ENCODE measurements at regions not wholly inside any gene's neighbourhood (a gene's known extent, or its start where the extent isn't known, plus 50 kb on each side); places are given as distances from the start of the nearest gene placed in this dataset.

DNA sequence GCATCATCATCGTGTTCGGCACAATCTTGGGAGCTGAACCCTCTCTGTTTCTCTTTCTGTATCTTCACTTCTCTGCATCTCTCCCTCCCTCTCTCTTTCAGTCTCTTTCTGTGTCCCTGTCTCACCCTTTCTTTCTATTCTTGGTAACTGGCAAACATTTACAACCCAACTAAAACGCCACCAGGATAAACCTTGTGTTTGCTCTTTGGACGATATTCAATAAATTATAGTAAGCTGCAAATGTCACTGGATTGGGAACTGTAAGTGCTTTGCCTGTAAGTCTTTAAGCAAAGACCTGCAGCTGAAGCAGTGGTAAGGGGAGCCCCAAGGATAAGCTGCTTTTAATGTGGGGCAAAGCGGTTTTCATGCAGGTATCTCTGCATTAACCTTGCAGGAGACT is 558.0 kb upstream of the MKI67 start:
- no peak for ATAC-seq
- Histone ChIP-seq H3K9ac (ENCODE audit: insufficient read depth, low read depth, low read length) (no peak overlapping the region), H3K9me3 (ENCODE audit: low read length) (no peaks in the 10 kb centered on the region), H3K4me3 (replicated peaks in 1 of 3; ENCODE audit: insufficient read depth in 1 of 3, low read depth in 2 of 3, low read length in 3 of 3) (no peak overlapping the region), H4K20me1 (ENCODE audit: insufficient read depth, low read length) (no peaks in the 10 kb centered on the region), H3K4me2 (ENCODE audit: low read depth, low read length) (no peak overlapping the region), H3K27me3 (ENCODE audit: control insufficient read depth in 1 of 2, insufficient read depth in 2 of 2, low read length in 2 of 2) (peaks cover 0 to 36% of the 10 kb centered on the region in 2 experiments; a peak in 3 of 5 replicates), H3K36me3 (replicated peaks in 1 of 2; ENCODE audit: control insufficient read depth in 1 of 2, insufficient read depth in 2 of 2, low read length in 2 of 2) (no peaks in the 10 kb centered on the region), H3K79me2 (ENCODE audit: insufficient read depth, low read length) (no peaks in the 10 kb centered on the region), H3K27ac (ENCODE audit: extremely low read length, insufficient read depth, low read length) (no peak overlapping the region), H3K4me1 (ENCODE audit: insufficient read depth, low read length) (no peaks in the 10 kb centered on the region), H2AFZ (ENCODE audit: low read length) (no peak overlapping the region)
- intact Hi-C loops (cut with micrococcal nuclease; ENCODE audit: unreplicated experiment) = no loop called here
- FAIRE-seq = no peak
- ChIA-PET POLR2A (no interaction called here), CTCF (ENCODE audit: low intra/inter-chr PET ratio, low total read pairs) (no interaction called here)
- no TSS peak for BruUV-seq (replicated peaks)
- no peak for DNase-seq (ENCODE audit: low spot score)
- WGBS (ENCODE audit: low lambda C conversion rate) = 0% methylated on average over 5 of the region's 5 CpGs
- TF ChIP-seq ZFP36L1 (CRISPR knock-in tag; IDR thresholded peaks at IDR 0.05) (no peak), ARNT (IDR thresholded peaks at IDR 0.05) (no peak), HMG20A (CRISPR knock-in tag; IDR thresholded peaks at IDR 0.05; ENCODE audit: borderline replicate concordance) (no peak), ZFP41 (CRISPR knock-in tag; IDR thresholded peaks at IDR 0.05; ENCODE audit: borderline replicate concordance) (no peak), ZNF556 (CRISPR knock-in tag; IDR thresholded peaks at IDR 0.05; ENCODE audit: borderline replicate concordance) (no peak), ZBTB3 (CRISPR knock-in tag; IDR thresholded peaks at IDR 0.05; ENCODE audit: borderline replicate concordance, low read depth) (no peak), GABPA (IDR thresholded peaks at IDR 0.05; ENCODE audit: low read depth, low read length) (no peak), GABPA (CRISPR knock-in tag; IDR thresholded peaks at IDR 0.05; ENCODE audit: low read depth) (no peak), RFXAP (CRISPR knock-in tag; IDR thresholded peaks at IDR 0.05; ENCODE audit: borderline replicate concordance) (no peak), SOX13 (IDR thresholded peaks at IDR 0.05) (no peak), SOX13 (CRISPR knock-in tag; conservative IDR thresholded peaks at IDR 0.05 in 1 of 2, IDR thresholded peaks at IDR 0.05 in 1 of 2) (no peak), CBX2 (IDR thresholded peaks at IDR 0.05; ENCODE audit: low read depth, low read length) (no peak), CBX2 (CRISPR knock-in tag; IDR thresholded peaks at IDR 0.05; ENCODE audit: low read depth) (no peak), EP300 (IDR thresholded peaks at IDR 0.05; ENCODE audit: low read depth in 2 of 2, low read length in 2 of 2) (no peak), EP300 (CRISPR knock-in tag; IDR thresholded peaks at IDR 0.05; ENCODE audit: borderline replicate concordance) (no peak)
- TF ChIP-seq, protein P1, sequence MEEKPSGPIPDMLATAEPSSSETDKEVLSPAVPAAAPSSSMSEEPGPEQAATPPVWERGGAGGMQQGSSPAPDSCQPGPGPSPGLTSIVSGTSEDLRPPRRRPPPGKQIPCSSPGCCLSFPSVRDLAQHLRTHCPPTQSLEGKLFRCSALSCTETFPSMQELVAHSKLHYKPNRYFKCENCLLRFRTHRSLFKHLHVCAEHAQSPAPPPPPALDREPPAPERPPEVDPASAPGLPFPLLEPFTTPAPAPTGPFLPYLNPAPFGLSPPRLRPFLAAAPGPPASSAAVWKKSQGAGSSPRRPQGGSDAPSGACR (CRISPR knock-in tag; IDR thresholded peaks at IDR 0.05) = no peak
- TF ChIP-seq, protein P2, sequence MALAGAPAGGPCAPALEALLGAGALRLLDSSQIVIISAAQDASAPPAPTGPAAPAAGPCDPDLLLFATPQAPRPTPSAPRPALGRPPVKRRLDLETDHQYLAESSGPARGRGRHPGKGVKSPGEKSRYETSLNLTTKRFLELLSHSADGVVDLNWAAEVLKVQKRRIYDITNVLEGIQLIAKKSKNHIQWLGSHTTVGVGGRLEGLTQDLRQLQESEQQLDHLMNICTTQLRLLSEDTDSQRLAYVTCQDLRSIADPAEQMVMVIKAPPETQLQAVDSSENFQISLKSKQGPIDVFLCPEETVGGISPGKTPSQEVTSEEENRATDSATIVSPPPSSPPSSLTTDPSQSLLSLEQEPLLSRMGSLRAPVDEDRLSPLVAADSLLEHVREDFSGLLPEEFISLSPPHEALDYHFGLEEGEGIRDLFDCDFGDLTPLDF (CRISPR knock-in tag; IDR thresholded peaks at IDR 0.05) = no peak
- TF ChIP-seq, protein P3, sequence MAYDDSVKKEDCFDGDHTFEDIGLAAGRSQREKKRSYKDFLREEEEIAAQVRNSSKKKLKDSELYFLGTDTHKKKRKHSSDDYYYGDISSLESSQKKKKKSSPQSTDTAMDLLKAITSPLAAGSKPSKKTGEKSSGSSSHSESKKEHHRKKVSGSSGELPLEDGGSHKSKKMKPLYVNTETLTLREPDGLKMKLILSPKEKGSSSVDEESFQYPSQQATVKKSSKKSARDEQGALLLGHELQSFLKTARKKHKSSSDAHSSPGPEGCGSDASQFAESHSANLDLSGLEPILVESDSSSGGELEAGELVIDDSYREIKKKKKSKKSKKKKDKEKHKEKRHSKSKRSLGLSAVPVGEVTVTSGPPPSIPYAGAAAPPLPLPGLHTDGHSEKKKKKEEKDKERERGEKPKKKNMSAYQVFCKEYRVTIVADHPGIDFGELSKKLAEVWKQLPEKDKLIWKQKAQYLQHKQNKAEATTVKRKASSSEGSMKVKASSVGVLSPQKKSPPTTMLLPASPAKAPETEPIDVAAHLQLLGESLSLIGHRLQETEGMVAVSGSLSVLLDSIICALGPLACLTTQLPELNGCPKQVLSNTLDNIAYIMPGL (CRISPR knock-in tag; IDR thresholded peaks at IDR 0.05; ENCODE audit: borderline replicate concordance in 1 of 2, low read depth in 1 of 2) = no peak
- TF ChIP-seq, protein P4, sequence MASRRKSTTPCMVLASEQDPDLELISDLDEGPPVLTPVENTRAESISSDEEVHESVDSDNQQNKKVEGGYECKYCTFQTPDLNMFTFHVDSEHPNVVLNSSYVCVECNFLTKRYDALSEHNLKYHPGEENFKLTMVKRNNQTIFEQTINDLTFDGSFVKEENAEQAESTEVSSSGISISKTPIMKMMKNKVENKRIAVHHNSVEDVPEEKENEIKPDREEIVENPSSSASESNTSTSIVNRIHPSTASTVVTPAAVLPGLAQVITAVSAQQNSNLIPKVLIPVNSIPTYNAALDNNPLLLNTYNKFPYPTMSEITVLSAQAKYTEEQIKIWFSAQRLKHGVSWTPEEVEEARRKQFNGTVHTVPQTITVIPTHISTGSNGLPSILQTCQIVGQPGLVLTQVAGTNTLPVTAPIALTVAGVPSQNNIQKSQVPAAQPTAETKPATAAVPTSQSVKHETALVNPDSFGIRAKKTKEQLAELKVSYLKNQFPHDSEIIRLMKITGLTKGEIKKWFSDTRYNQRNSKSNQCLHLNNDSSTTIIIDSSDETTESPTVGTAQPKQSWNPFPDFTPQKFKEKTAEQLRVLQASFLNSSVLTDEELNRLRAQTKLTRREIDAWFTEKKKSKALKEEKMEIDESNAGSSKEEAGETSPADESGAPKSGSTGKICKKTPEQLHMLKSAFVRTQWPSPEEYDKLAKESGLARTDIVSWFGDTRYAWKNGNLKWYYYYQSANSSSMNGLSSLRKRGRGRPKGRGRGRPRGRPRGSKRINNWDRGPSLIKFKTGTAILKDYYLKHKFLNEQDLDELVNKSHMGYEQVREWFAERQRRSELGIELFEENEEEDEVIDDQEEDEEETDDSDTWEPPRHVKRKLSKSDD (CRISPR knock-in tag; IDR thresholded peaks at IDR 0.05; ENCODE audit: low read depth) = no peak
- in situ Hi-C loops (cut with HindIII; ENCODE audit: extremely low pct_ligation_motif_present, low pct_unique_long_range_greater_than_20kb) = no loop called here

Measured in HepG2 (cell line).